Testis (tissue), 2 donors: ENCODE measurements at regions not wholly inside any gene's neighbourhood (a gene's known extent, or its start where the extent isn't known, plus 50 kb on each side); places are given as distances from the start of the nearest gene placed in this dataset.
"Not testable (repeated sequence)": the region's sequence is repeated elsewhere in the genome, so short reads cannot be mapped to it uniquely, and the experiment has no call there.

ENCODE experiments used
- POLR2A ChIP-seq: fragments of 450-650 bp; IDR thresholded peaks from one replicate; pipeline ENCODE4 v1.6.1; 2017; ENCODE audit warnings: antibody characterized with exemption, mild to moderate bottlenecking, moderate library complexity
- TF ChIP-seq, protein P1 (sequence below), 3 experiments: fragments of 450-650 bp in 2 of 3; fragments of 200-600 bp in 1 of 3; sonication (generic) in 1 of 3; IDR thresholded peaks; one replicate each; pipeline ENCODE4 v1.5.1; 2016 to 2019; ENCODE audit warnings: antibody characterized with exemption in 3 of 3, mild to moderate bottlenecking in 2 of 3, moderate library complexity in 1 of 3

DNA sequence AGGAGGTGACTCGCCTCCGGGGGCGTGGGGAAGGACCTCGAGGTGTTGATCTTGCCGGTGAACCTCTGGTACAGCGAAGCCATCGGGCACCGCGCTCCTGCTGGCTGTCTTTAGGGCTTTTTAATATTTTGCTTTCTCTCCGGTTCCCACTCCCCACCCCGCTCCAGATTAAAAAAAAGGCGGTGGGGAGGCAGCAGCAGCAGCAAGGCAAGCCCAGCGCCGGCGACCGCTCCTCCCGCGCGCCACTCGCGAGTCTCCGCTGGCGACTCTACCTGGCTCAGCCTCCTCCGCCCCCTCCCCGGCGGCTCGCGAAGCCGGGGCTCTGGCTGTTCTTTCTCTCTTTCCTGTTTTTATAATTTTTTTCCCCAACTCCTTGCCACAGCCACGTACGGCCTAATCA is 174.0 kb downstream of the ATP6V0E2 start:
- TF ChIP-seq, protein P1, sequence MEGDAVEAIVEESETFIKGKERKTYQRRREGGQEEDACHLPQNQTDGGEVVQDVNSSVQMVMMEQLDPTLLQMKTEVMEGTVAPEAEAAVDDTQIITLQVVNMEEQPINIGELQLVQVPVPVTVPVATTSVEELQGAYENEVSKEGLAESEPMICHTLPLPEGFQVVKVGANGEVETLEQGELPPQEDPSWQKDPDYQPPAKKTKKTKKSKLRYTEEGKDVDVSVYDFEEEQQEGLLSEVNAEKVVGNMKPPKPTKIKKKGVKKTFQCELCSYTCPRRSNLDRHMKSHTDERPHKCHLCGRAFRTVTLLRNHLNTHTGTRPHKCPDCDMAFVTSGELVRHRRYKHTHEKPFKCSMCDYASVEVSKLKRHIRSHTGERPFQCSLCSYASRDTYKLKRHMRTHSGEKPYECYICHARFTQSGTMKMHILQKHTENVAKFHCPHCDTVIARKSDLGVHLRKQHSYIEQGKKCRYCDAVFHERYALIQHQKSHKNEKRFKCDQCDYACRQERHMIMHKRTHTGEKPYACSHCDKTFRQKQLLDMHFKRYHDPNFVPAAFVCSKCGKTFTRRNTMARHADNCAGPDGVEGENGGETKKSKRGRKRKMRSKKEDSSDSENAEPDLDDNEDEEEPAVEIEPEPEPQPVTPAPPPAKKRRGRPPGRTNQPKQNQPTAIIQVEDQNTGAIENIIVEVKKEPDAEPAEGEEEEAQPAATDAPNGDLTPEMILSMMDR (IDR thresholded peaks at IDR 0.05): not testable (repeated sequence)
- not testable (repeated sequence) for TF ChIP-seq POLR2A
